Ovary (tissue), 3 donors: ENCODE measurements at regions not wholly inside any gene's neighbourhood (a gene's known extent, or its start where the extent isn't known, plus 50 kb on each side); places are given as distances from the start of the nearest gene placed in this dataset.

Experiments
- CTCF ChIP-seq, 3 donors: fragments of 450-650 bp in 2 of 3; fragments of 200-600 bp in 1 of 3; IDR thresholded peaks; one replicate each; pipeline versions ENCODE4 v1.5.1 to v1.8.0; 2016 to 2022; ENCODE audit warnings: antibody characterized with exemption in 3 of 3, mild to moderate bottlenecking in 1 of 3
- EP300 ChIP-seq: sonication (generic); formaldehyde crosslinking; IDR thresholded peaks from one replicate; pipeline ENCODE4 v1.6.1; 2017; ENCODE audit warnings: antibody characterized with exemption
- POLR2A ChIP-seq: fragments of 450-650 bp; IDR thresholded peaks from one replicate; pipeline ENCODE4 v1.6.1; 2017; ENCODE audit warnings: antibody characterized with exemption, mild to moderate bottlenecking, moderate library complexity
- donor health status: DM: no; HTN: no; CAD: no.

- TF ChIP-seq POLR2A = no peak
- no peak for TF ChIP-seq CTCF (IDR thresholded peaks at IDR 0.05)
- no peak for TF ChIP-seq EP300
These were observed 539.9 kb downstream of the DMRTA1 start for GRCh38 chr9:22986556-22986955.
